GM18858 (cell line): ENCODE measurements at regions not wholly inside any gene's neighbourhood (a gene's known extent, or its start where the extent isn't known, plus 50 kb on each side); places are given as distances from the start of the nearest gene placed in this dataset.
"Not testable (repeated sequence)": the region's sequence is repeated elsewhere in the genome, so short reads cannot be mapped to it uniquely, and the experiment has no call there.

Source experiments
- ATAC-seq: cut with Tn5 transposase; IDR thresholded peaks from one replicate; pipeline ENCODE4 v1.9.1; 2021; ENCODE audit not compliant: unreplicated experiment

- ATAC-seq: not testable (repeated sequence)
Observed at GRCh38 chr16:10272250-10272854, 90.1 kb upstream of the GRIN2A start.

- ATAC-seq: peak; percentile 74
Observed at GRCh38 chr16:10275214-10275996, 93.2 kb upstream of the GRIN2A start.

DNA sequence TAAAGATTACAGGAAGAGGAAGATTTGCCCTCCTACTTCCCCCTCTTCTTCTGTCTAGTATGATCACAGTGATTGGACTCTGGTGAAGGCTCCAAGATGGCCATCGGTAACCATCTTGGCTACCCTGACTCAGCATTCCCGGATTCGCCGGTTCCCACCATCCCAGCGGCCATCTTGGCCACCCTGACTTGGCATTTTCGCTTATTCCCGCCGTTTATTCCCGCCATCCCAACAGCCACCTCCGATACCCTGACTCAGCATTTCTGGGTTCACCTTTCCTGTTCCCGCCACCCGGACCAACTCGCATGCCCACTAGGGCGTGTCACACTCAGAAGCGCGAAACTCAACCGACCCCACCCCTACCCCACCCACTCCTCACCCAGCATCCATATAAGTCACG, 95.4 kb upstream of the GRIN2A start:
- ATAC-seq: no peak

DNA sequence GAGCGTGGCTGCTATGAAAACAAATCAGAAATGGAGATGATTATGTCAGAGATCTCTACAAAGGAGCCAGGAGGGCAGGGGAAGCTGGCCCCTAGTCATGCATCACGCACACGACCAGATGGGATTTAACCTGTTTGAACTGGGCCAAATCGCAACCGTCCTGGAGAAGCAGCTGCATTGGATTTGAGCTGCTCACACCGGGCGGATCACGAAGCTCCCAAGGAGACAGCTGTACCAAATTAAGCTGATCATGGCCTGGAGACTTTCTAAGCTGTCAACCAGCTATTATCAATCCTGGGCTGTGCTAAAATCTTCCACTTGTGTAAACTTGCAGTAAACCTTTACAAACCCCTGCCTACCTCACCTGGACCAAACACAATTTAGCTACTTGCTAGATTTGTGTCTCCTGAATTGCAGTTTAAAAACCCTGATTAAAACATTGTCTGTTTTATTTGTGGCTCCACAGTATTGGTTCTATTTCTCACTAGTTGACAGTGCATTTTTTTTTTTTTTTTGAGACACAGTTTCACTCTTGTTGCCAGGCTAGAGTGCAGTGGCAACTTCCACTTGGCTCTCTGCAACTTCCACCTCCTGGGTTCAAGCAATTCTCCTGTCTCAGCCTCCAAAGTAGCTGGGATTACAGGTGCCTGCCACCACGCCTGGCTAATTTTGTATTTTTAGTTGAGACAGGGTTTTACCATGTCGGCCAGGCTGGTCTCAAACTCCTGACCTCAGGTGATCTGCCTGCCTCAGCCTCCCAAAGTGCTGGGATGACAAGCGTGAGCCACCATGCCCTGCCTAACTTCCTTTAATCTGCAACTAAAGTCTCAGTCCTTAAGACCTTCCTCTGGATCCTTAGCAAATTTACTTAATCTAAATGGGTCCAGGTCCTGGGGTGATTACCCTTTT, 98.3 kb upstream of the GRIN2A start:
- ATAC-seq: no peak

DNA sequence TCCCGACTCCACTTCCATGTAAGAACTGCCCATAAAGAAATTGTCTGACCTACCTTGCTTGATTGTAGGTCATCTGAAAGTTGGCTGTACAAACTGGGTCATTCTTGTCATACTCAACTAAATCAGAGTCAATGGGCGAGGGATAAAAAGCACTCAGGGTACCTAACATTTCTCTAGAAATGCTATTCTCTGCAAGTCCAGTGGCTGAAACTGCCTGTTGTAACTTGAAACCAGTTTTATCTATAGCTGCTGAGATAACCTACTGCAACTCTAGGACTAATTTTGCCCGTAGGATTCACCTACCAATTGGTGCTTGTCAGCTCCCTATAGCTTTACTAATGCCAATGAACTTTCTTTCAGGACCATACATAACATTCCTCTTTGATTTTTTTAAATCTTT, 100.1 kb upstream of the GRIN2A start:
- no peak for ATAC-seq

DNA sequence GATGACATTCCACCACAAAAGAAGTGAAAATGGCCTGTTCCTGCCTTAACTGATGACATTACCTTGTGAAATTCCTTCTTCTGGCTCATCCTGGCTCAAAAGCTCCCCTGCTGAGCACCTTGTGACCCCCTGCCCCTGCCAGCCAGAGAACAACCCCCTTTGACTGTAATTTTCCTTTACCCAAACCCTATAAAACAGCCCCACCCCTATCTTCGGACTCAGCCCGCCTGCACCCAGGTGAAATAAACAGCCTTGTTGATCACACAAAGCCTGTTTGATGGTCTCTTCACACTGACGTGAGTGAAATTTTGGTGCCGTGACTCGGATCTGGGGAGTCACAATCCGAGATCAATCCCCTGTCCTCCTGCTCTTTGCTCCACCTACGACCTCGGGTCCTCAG, 101.0 kb upstream of the GRIN2A start:
- ATAC-seq: not testable (repeated sequence)

DNA sequence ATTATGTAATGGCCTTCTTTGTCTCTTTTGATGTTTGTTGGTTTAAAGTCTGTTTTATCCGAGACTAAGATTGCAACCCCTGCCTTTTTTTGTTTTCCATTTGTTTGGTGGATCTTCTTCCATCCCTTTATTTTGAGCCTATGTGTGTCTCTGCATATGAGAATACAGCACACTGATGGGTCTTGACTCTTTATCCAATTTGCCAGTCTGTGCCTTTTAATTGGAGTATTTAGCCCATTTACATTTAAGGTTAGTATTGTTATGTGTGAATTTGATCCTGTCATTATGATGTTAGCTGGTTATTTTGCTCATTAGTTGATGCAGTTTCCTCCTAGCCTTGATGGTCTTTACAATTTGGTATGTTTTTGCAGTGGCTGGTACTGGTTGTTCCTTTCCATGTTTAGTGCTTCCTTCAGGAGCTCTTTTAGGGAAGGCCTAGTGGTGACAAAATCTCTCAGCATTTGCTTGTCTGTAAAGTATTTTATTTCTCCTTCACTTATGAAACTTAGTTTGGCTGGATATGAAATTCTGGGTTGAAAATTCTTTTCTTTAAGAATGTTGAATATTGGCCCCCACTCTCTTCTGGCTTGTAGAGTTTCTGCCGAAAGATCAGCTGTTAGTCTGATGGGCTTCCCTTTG, 95.3 kb upstream of the ATF7IP2 start:
- not testable (repeated sequence) for ATAC-seq

- not testable (repeated sequence) for ATAC-seq
Observed at GRCh38 chr16:10292197-10292596, 93.7 kb upstream of the ATF7IP2 start.

DNA sequence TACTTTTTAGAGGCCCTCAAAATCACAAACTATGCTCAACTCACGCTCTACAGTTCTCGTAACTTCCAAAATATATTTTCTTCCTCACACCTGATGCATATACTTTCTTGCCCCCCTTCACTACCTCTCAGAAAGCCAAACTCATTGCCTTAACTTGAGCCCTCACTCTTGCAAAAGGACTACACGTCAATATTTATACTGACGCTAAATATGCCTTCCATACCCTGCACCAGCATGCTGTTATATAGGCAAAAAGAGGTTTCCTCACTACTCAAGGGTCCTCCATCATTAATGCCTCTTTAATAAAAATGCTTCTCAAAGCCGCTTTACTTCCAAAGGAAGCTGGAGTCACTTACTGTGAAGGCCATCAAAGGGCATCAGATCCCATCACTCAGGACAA, 92.9 kb upstream of the ATF7IP2 start:
- ATAC-seq: not testable (repeated sequence)

GRCh38 chr16:10294153-10294552, 91.7 kb upstream of the ATF7IP2 start:
- ATAC-seq: not testable (repeated sequence)

GRCh38 chr16:10296956-10297340, 88.9 kb upstream of the ATF7IP2 start:
- peak; percentile 20 for ATAC-seq

GRCh38 chr16:10297341-10298006, 88.4 kb upstream of the ATF7IP2 start:
- peak; percentile 91 for ATAC-seq

DNA sequence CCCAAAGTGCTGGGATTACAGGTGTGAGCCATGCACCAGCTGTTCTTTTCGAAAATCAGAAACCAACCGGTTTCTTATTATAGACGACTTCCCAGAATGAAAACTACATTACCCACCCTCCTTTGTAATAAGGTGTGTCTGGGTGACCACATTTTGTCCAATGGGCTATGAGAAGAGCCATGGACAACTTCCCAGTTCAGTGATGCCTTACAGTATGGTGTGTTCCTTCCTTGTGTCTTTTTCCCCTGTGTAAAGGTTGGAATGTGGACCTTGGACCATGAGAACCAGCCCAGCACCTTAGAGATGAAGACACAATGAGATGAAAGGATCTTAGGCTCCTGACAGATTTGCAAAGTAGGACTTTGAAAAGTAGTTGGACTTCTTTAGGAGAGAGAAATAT, 85.0 kb upstream of the ATF7IP2 start:
- ATAC-seq: no peak

GRCh38 chr16:10301547-10301946, 84.3 kb upstream of the ATF7IP2 start:
- ATAC-seq: not testable (repeated sequence)

DNA sequence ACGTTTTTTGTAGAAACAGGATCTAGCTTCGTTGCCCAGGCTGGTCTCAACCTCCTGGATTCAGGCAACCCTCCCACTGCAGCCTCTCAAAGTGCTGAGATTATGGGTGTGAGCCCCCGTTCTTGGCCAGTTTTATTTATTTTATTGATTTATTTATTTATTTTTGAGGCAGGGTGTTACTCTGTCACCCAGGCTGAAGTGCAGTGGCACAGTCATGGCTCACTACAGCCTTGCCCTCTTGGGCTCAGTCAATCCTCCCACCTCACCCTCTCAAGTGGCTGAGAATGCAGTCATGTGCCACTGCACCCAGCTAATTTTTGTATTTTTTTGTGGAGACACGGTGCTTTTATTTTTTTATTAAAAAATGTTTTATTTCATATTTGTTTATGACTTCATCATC, 79.9 kb upstream of the ATF7IP2 start:
- ATAC-seq: no peak

- ATAC-seq: no peak
Observed at GRCh38 chr16:10308305-10309193, 77.3 kb upstream of the ATF7IP2 start.

GRCh38 chr16:10309271-10309932, 76.5 kb upstream of the ATF7IP2 start:
- no peak for ATAC-seq

DNA sequence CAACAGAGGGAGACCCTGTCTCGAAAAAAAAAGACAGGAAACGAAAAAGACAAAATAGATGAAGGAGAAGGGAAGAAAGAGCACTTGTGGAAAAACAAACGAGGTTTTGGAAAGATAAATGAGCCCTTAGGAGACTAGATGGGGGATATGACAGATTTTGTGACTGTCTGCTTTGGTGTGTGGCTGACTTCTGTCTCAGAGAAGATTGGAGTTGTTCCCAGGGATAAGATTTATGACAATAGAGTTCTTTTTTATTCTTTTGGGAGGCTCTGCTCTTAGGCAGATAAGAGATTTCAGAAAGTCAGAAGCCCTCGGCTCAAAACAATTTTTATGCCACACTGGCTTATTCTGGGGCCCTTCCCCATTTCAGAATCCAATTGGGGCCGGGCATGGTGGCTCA, 73.9 kb upstream of the ATF7IP2 start:
- no peak for ATAC-seq
